OCI-LY7 (cell line): ENCODE measurements at regions not wholly inside any gene's neighbourhood (a gene's known extent, or its start where the extent isn't known, plus 50 kb on each side); places are given as distances from the start of the nearest gene placed in this dataset.

ENCODE experiments used
- EZH2phosphoT487 ChIP-seq: fragments of 200-600 bp; sonication (generic); IDR thresholded peaks from 2 replicates; pipeline ENCODE4 v1.6.1; 2018; ENCODE audit warnings: low read depth, borderline replicate concordance, mild to moderate bottlenecking, mixed run types, antibody characterized with exemption, low read length, moderate library complexity, mixed read lengths
- TF ChIP-seq, protein P1 (sequence below): fragments of 200-600 bp; sonication (generic); conservative IDR thresholded peaks from 2 replicates; pipeline ENCODE4 v1.5.1; 2014; ENCODE audit warnings: mild to moderate bottlenecking, antibody characterized with exemption, low read length, moderate library complexity, mixed read lengths

GRCh38 chr3:127452321-127452821, 138.2 kb downstream of the TPRA1 start:
- TF ChIP-seq, protein P1, sequence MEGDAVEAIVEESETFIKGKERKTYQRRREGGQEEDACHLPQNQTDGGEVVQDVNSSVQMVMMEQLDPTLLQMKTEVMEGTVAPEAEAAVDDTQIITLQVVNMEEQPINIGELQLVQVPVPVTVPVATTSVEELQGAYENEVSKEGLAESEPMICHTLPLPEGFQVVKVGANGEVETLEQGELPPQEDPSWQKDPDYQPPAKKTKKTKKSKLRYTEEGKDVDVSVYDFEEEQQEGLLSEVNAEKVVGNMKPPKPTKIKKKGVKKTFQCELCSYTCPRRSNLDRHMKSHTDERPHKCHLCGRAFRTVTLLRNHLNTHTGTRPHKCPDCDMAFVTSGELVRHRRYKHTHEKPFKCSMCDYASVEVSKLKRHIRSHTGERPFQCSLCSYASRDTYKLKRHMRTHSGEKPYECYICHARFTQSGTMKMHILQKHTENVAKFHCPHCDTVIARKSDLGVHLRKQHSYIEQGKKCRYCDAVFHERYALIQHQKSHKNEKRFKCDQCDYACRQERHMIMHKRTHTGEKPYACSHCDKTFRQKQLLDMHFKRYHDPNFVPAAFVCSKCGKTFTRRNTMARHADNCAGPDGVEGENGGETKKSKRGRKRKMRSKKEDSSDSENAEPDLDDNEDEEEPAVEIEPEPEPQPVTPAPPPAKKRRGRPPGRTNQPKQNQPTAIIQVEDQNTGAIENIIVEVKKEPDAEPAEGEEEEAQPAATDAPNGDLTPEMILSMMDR, result no peak
- no peak for TF ChIP-seq EZH2phosphoT487
